Putamen (tissue), 1 donor: ENCODE measurements at regions not wholly inside any gene's neighbourhood (a gene's known extent, or its start where the extent isn't known, plus 50 kb on each side); places are given as distances from the start of the nearest gene placed in this dataset.
A peak's percentile ranks its signal among the peaks of the same experiment; 100 is the strongest.

Source experiments
- DNase-seq: peaks from one replicate; pipeline ENCODE4 v3.0.0-alpha.2; 2016; ENCODE audit warnings: low spot score

DNA sequence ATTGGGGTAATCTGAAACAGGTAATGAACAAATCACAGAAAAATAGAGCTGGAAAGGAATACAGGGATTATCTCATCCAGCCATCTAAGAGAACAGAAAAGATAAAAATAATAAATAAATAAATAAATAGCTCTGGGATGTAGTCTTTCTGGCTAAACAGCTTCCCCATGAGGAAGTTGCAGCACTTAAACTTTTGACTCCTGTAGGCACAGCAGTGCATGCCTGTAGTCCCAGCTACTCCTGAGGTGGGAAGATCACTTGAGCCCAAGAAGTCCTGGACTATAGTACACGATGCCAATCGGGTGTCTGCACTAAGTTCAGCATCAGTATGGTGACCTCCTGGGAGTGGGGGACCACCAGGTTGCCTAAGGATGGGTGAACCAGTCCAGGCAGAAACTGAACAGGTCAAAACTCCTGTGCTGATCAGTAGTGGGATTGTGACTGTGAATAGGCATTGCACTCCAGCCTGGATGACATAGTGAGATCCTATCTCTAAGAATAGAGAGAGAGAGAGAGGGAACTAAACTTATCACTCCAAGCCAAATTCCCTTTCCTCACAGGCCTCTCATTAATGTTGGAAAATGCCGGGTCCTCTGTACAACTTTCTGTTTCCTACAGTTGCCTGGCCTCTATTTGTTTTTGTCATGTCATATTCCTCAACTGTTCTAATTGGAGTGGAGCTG lies 61.7 kb upstream of the CDK13 start:
- DNase-seq, result no peak

DNA sequence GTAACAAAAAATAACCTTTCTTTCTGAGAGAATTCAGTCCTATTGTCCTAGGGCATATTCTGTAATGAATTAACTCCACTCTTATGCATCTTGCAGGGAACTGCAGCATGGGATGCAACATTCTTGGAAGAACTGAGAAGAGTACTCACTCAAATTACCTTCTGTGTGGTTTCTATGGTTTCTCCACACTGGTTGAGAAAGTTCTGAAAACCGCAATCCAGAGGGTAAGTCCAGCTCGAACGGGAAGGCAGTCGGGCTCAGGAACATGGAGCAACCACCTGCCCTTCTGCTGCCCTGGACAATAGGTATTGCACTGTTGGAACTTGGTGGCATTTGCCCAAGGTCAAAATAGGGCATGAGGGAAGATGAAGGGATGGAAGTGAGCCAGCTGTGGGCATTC lies 59.6 kb upstream of the CDK13 start:
- no peak for DNase-seq

DNA sequence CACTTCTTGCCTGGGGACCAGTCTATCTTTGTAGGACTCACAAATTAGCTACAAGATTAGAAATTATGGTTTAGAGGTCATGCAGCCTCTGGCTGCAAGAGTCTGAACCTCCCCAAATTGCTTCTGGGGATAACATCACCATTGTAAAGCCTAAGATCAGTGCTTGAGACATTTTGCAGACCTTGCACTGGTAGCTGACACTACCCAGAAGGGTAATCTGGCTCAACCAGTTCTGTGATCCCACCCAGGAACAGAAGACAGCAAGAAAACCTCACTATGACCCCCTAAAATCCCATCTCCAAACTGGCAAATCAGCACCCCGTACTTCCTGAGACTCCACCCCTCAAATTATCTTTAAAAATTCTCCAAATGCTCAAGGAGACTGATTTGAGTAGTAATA lies 58.2 kb upstream of the CDK13 start:
- DNase-seq, result no peak

DNA sequence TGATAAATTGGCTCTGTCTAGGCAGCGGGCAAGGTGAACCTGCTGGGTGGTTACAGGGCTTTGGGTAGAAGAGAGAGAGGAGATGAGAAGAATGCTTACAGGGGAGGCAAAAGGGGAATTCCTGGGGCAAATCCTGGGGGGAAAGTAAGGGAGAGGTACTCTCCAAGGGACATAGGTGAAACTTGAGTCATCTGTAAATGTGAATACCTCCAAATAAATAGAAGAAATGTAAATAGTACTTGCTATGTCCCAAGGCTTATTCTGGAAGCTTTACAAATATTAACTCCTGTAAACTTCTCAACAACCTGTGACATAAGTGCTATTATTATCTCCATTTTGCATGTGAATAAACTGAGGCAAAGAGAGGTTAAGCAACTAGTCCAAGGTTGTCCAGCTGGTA lies 57.7 kb upstream of the CDK13 start:
- no peak for DNase-seq

DNA sequence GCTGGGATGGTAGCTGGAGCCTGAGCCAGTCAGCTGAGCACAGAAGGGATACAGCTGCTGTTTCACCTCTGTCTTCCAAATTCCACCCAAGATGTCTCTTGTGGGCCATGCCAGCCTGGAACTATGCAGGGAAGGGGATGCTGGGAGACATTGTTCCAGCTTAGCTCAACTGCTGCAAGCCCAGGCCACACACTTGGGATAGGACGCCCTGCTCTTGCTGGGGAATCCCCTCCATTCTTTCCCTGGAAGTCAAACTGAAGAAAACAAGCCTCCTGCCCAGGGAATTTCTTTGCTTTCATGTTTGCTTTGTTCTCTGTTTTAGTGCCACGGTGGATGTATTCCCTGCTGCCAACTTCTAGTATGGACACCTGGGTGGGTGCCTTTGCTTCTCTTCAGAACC lies 55.2 kb upstream of the CDK13 start:
- DNase-seq, result no peak

DNA sequence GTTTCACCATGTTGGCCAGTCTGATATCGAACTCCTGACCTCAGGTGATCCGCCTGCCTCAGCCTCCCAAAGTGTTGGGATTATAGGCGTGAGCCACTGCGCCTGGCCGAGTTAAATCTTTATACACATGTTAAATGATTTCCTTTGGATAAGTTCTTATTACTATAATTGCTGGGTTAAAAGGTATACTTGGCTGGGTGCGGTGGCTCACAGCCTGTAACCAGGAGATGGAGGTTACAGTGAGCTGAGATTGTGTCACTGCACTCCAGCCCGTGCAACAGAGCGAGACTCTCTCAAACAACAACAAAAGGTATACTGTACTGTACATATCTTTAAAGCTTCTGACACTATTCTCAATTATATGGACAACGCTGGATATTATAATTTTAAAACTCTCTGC lies 53.2 kb upstream of the CDK13 start:
- no peak for DNase-seq

DNA sequence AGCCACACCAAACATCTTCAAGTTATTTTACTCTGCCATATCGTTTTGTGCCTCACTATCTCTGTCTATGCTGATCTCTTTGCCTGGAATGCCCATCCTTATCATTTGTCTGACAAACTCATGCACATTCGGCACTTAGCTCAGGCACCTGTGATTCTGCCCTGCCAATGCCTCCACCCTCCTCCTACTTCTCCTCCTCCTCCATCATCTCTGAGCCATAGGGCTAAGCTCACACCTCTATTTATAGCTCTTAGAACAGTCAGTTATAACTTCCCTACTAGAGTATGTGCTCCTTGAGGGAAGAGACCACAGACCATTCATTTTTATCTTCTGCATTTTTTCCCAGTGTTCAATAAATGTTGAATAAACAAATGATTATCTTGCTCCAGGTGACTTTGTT lies 51.2 kb upstream of the CDK13 start:
- peak; percentile 7 for DNase-seq
